ENCODE measurements at regions not wholly inside any gene's neighbourhood (a gene's known extent, or its start where the extent isn't known, plus 50 kb on each side); places are given as distances from the start of the nearest gene placed in this dataset.

GRCh38 chr2:74735009-74735408, 81.0 kb downstream of the SEMA4F start:
- no peak for DNase-seq (ENCODE audit: low read depth)
- in situ Hi-C loops (cut with HindIII; ENCODE audit: low pct_unique_long_range_greater_than_20kb, low sequenced_read_pairs): no loop called here

DNA sequence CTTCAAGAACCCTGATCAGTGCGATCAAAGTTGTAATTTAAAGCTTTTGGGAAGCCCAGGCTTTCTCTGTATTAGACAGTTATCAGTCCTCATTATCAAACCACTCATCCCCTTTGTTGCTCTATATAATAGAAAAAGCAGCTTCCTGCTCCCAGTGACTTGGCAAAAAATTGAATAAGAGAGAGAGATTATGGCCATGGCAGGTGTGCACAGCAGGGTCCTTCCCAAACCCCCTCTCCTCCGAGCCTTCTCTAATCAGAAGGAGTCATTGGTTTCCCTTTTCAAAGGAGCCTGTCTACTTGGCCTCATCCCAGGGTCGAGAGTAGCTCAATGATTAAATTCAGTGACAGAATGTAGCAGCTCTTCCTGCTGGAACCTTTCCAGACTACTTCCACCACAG, 81.5 kb downstream of the SEMA4F start:
- no peak for DNase-seq (ENCODE audit: low read depth)
- in situ Hi-C loops (cut with HindIII; ENCODE audit: low pct_unique_long_range_greater_than_20kb, low sequenced_read_pairs): no loop called here

DNA sequence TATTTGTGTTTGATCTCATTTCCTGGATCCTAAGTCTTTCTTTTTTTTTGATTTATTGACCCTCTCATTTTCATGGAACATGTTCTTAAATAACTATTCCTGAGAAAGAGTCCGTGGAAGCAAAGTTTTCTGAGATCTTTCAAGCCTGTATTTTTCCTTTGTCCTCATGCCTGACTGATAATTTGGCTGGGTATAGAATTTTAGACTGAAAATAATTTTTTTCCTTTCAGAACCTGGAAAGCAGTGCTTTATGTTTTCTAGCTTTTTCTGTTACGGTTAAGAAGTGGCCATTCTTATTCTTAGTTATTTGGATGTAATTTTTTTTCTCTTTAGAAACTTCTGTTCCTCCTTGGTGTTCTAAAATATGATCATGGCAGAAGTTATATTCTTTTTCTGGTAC, 82.5 kb downstream of the SEMA4F start:
- in situ Hi-C loops (cut with HindIII; ENCODE audit: low pct_unique_long_range_greater_than_20kb, low sequenced_read_pairs): no loop called here
- no peak for DNase-seq (ENCODE audit: low read depth)

DNA sequence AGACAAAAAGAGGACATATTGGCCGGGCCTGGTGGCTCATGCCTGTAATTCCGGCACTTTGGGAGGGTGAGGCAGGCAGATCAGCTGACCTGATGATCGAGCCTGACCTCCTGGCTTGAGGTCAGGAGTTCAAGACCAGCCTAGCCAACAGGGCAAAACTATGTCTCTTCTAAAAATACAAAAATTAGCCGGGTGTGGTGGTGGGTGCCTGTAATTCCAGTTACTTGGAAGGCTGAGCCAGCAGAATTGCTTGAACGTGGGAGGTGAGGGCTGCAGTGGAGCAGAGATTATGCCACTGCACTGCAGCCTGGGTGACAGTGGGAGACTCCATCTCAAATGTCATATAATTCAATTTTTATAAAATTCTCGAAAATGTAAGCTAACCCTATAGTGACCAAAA, 84.5 kb downstream of the SEMA4F start:
- in situ Hi-C loops (cut with HindIII; ENCODE audit: low pct_unique_long_range_greater_than_20kb, low sequenced_read_pairs): no loop called here

DNA sequence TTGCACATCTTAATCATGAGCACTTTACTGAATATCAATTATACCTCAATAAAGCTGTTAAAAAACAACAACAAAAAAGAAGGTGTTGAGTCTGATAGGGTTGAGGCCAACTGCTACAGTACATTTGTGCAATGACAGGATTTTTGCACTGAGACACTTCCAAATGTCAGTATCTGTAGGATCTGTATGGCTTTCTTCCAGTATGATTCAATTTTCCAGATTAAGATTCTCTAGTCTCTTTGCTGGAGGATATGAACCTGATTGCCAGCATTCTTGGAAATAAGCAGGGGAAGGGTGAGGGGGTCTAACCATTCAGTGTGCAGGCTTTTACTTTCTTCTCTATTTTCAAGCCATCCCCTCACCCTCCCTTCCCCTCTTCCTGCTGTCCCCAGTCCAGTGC, 85.1 kb downstream of the SEMA4F start:
- in situ Hi-C loops (cut with HindIII; ENCODE audit: low pct_unique_long_range_greater_than_20kb, low sequenced_read_pairs): no loop called here
- DNase-seq (ENCODE audit: low read depth): no peak

More for the DNA sequence above, 84.5 kb downstream of the SEMA4F start:
- no peak for DNase-seq (ENCODE audit: low read depth)

DNA sequence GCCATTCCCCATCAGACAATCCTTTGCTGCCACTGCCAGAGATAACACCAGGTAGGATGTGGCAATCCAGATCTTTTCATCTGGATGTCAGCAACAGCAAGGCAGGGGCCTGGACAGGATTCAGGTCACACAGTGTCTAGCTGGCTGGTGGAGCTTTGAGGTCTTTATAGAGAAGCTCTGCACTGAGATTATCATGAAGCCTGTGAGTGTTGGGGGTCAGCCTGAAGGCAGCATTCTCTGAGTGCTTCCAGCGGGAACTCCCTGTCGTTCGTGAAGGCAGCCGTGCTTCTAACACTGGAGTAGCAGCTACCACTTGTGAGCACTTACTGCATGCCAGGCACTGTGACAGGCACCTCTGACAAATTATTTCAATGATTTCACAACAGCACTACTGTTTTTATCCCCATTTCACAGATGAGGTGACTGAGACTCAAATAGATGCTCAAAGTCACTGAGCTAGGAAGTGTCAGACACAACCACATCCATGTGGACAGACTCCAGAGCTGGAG, 85.7 kb downstream of the SEMA4F start:
- no peak for DNase-seq (ENCODE audit: low read depth)
- in situ Hi-C loops (cut with HindIII; ENCODE audit: low pct_unique_long_range_greater_than_20kb, low sequenced_read_pairs): no loop called here

- in situ Hi-C loops (cut with HindIII; ENCODE audit: low pct_unique_long_range_greater_than_20kb, low sequenced_read_pairs): no loop called here
- no peak for DNase-seq (ENCODE audit: low read depth)
Measured at GRCh38 chr2:74740395-74740740, 86.3 kb downstream of the SEMA4F start.

DNA sequence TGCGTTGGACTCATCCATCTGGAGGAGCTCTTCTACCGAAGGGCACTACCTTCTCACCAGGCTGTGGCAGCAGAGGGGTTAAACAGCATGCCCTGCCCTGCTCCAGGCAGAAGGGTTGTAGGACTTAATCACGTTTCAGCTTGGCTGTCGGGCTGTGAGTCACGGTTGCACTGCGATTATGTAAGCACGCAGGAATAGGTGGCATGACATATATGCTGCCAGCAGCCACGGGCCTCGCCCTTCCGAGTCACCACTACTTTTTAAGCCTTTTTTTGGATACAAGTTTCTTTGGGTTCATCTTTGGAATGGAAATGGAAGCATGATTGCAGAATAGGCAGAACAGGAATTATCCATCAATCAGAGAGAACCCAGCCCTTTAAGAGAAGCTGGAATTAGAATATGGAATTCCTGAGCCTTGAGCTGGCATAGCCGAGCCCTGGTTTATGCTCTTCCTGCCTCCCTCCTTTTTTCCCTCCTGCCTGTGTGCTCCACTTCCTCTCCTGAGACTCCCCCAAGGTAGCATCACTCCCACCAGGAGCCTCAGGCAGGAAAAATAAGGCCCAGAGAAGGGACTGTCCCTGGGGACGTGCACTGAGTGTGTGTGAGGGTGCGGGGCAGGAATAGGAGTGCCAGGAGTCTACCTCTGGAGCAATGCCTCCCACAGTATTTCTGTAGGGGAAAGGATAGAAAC, 86.8 kb downstream of the SEMA4F start:
- in situ Hi-C loops (cut with HindIII; ENCODE audit: low pct_unique_long_range_greater_than_20kb, low sequenced_read_pairs): no loop called here
- peak; percentile 88 for DNase-seq (ENCODE audit: low read depth)

DNA sequence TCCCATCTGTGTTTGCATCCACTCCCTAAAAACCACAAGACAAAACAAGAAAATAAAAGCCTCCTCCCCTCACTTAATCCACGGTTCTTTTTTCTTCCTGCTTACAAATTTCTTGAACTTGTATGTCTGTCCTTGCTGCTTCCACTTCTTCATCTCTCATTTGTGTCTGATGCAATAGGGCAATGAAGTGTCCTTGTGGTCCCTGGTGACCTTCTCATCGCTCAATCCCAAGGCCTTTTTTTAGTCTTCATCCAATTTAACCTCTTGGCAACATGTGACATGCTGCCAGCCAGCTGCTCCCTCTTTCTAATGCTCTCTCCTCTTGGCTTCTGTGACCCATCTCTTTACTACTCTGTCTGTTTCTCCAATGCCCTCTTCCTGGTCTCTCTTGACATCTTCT, 87.6 kb downstream of the SEMA4F start:
- in situ Hi-C loops (cut with HindIII; ENCODE audit: low pct_unique_long_range_greater_than_20kb, low sequenced_read_pairs): no loop called here

DNA sequence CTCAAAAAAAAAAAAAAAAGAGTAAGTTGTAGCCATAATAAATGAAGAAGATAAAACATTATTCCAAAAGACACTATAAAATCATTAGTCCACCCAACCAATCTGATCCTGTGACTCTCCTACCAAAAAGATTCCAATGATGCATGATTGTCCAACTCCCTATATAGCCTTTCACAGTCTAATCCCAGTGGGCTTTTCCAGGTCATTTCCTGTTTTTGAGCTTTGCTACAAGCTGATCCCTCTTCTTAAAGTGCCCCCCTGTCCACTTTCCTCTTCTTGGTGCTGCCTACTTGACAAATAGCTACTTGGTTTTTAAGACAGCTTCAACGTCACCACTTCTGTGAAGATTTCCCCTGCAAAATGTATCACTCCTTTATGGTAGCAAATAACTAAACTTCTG, 88.4 kb downstream of the SEMA4F start:
- no peak for DNase-seq (ENCODE audit: low read depth)
- in situ Hi-C loops (cut with HindIII; ENCODE audit: low pct_unique_long_range_greater_than_20kb, low sequenced_read_pairs): no loop called here

More for the DNA sequence above, 87.6 kb downstream of the SEMA4F start:
- DNase-seq (ENCODE audit: low read depth): no peak

- in situ Hi-C loops (cut with HindIII; ENCODE audit: low pct_unique_long_range_greater_than_20kb, low sequenced_read_pairs): no loop called here
- no peak for DNase-seq (ENCODE audit: low read depth)
Measured at GRCh38 chr2:74743039-74743438, 89.0 kb downstream of the SEMA4F start.

- no peak for DNase-seq (ENCODE audit: low read depth)
- in situ Hi-C loops (cut with HindIII; ENCODE audit: low pct_unique_long_range_greater_than_20kb, low sequenced_read_pairs): no loop called here
Measured at GRCh38 chr2:74743778-74744177, 89.7 kb downstream of the SEMA4F start.

- no peak for DNase-seq (ENCODE audit: low read depth)
- in situ Hi-C loops (cut with HindIII; ENCODE audit: low pct_unique_long_range_greater_than_20kb, low sequenced_read_pairs): no loop called here
Measured at GRCh38 chr2:74744731-74745515, 89.0 kb upstream of the HK2 start.

- no peak for DNase-seq (ENCODE audit: low read depth)
- in situ Hi-C loops (cut with HindIII; ENCODE audit: low pct_unique_long_range_greater_than_20kb, low sequenced_read_pairs): no loop called here
Measured at GRCh38 chr2:74745766-74746165, 88.2 kb upstream of the HK2 start.

GRCh38 chr2:74746480-74746879, 87.4 kb upstream of the HK2 start:
- no peak for DNase-seq (ENCODE audit: low read depth)
- in situ Hi-C loops (cut with HindIII; ENCODE audit: low pct_unique_long_range_greater_than_20kb, low sequenced_read_pairs): no loop called here

DNA sequence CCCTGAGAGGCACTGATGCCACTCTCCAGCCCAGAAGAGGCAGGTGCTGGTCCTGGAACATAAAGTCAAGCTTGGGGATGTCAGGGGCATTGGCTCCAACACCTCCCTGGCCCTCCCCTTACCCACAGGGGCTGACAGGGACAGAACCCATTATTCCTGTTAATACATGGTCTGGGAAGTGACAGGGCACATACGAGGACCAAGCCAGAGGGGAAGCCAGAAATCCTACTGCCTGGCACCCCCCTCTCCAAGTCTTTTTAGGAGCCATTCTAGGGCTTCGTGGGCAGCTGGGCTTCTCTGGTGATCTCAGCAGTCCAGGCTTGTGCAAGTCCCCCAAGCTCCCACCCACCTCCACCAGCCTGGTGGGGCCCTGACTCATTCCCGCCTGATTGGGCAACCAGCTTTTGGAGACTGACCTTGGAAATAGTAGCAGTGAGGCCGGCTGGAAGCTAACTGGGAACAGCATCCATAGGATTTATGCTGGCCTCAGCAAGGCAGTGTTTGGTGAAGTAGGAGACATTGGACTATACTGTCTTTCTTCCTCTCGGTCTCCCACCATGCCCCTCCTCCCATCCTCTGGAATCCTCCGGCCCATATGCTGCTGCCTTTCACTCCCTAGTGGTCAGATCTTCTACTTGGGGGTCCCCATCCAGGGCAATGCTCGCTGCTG, 86.4 kb upstream of the HK2 start:
- no peak for DNase-seq (ENCODE audit: low read depth)
- in situ Hi-C loops (cut with HindIII; ENCODE audit: low pct_unique_long_range_greater_than_20kb, low sequenced_read_pairs): no loop called here

DNA sequence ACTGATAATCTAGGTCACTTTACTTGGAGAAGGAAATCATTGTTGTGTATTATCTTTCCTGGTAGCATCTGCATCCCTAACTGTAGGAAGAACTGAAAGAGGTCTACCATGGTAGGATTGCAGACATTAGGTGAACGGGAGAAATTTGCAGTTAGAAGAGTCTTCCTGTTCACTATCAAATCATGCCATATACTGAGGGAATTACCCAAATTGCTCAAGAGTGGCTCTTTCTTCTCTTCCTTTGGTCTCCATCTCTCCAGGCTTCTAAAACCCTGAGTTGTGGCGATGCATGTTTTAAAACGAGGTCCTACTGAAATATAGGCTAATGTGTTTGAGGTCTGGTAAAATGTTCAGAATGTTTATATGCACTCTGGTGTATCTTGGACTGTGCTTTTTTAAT, 85.3 kb upstream of the HK2 start:
- in situ Hi-C loops (cut with HindIII; ENCODE audit: low pct_unique_long_range_greater_than_20kb, low sequenced_read_pairs): no loop called here

DNA sequence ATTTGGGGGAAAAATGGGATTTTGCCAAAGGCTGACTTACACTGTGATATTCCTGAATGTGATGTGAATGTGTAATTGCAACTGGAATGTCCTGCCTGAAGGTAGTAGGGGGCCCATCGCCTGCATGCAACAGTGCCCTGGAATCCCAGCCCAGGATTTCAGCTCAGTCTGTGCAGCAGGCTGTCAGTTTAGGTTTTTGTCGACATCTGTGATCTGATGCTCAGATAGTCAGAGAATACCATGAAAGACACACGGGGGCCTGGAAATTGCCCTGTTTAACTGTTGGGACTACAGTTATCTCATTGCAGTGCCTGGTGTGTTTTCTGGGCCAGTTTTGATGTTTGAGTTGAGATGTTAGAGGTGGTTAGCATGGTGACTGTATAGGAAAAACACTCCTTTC, 84.5 kb upstream of the HK2 start:
- DNase-seq (ENCODE audit: low read depth): no peak
- in situ Hi-C loops (cut with HindIII; ENCODE audit: low pct_unique_long_range_greater_than_20kb, low sequenced_read_pairs): no loop called here

More for the DNA sequence above, 85.3 kb upstream of the HK2 start:
- no peak for DNase-seq (ENCODE audit: low read depth)

Measured in Caki2 (cell line).